Endothelial cell of umbilical vein (primary cell): ENCODE measurements at regions not wholly inside any gene's neighbourhood (a gene's known extent, or its start where the extent isn't known, plus 50 kb on each side); places are given as distances from the start of the nearest gene placed in this dataset.

Experiments
- BruUV-seq: library from RNA; stranded (reverse); fragments of 400-500 nt; replicated peaks from 2 replicates; lab custom pipeline; 2021; lab: Mats Ljungman, UMichigan
- CTCF ChIA-PET: fragments of 300-600, 350-600 bp; sonication (Branson Sonifier 250); formaldehyde crosslinking; loops from one replicate; lab custom pipeline; 2021; ENCODE audit warnings: antibody characterized with exemption, inconsistent platforms; lab: Charles Lee
- POLR2A ChIA-PET: fragments of 300-600, 350-600 bp; sonication (Branson Sonifier 250); formaldehyde crosslinking; loops from one replicate; lab custom pipeline; 2021; ENCODE audit warnings: antibody characterized with exemption, inconsistent platforms; lab: Charles Lee
- DNase-seq: peaks from one replicate; pipeline ENCODE4 v3.0.0-alpha.2; 2011; ENCODE audit warnings: low read depth, low spot score
- FAIRE-seq: peaks from 2 replicates; lab custom pipeline; 2011; peaks lifted over from hg19 to GRCh38; lab: Jason Lieb, UNC
- H2AFZ ChIP-seq: 2 replicates; pipeline ENCODE4 v1.6.0; 2012; ENCODE audit warnings: low read depth, low read length, control low read depth, inconsistent platforms
- H3K27ac ChIP-seq: 2 replicates; pipeline ENCODE4 v1.5.1; 2011; ENCODE audit warnings: low read depth, mild to moderate bottlenecking, control low read depth, low read length, moderate library complexity; ENCODE audit not compliant: insufficient read depth
- H3K27me3 ChIP-seq, 2 experiments: 2 replicates each; pipeline versions ENCODE4 v1.6.0 to v1.6.1; 2011; ENCODE audit warnings: low read length in 2 of 2, mixed read lengths in 1 of 2; ENCODE audit not compliant: control insufficient read depth in 2 of 2, insufficient read depth in 2 of 2
- H3K36me3 ChIP-seq, 2 experiments: 2 replicates in 1 of 2; 3 replicates in 1 of 2; pipeline ENCODE4 v1.5.1; 2011; ENCODE audit warnings: low read length in 2 of 2, mild to moderate bottlenecking in 1 of 2, moderate library complexity in 1 of 2; ENCODE audit not compliant: control insufficient read depth in 2 of 2, insufficient read depth in 2 of 2; ENCODE audit errors: extremely low read depth in 1 of 2
- H3K4me1 ChIP-seq: 3 replicates; pipeline ENCODE4 v1.5.1; 2011; ENCODE audit warnings: mild to moderate bottlenecking, low read length; ENCODE audit not compliant: control insufficient read depth, insufficient read depth; ENCODE audit errors: extremely low read depth
- H3K4me2 ChIP-seq: 2 replicates; pipeline ENCODE4 v1.6.1; 2011; ENCODE audit warnings: low read length, control low read depth, mixed read lengths; ENCODE audit not compliant: insufficient read depth
- H3K4me3 ChIP-seq, 3 experiments: fragments of 200-600 bp in 1 of 3; sonication (generic), shearing (Covaris generic) in 1 of 3; replicated peaks in 1 of 3; 2 replicates each; pipeline ENCODE4 v1.5.1; 2011 to 2016; ENCODE audit warnings: control low read depth in 3 of 3, low read length in 3 of 3, mild to moderate bottlenecking in 2 of 3, inconsistent platforms in 1 of 3, low read depth in 1 of 3, moderate library complexity in 1 of 3; ENCODE audit not compliant: insufficient read depth in 1 of 3
- H3K79me2 ChIP-seq: 2 replicates; pipeline ENCODE4 v1.6.0; 2012; ENCODE audit warnings: low read length, inconsistent platforms; ENCODE audit not compliant: control insufficient read depth, insufficient read depth
- H3K9ac ChIP-seq: replicated peaks from 2 replicates; pipeline ENCODE3; 2011; ENCODE audit warnings: low read length, control low read depth; ENCODE audit not compliant: insufficient read depth; ENCODE audit errors: extremely low read depth
- H3K9me1 ChIP-seq: replicated peaks from 3 replicates; pipeline ENCODE4 v1.6.0; 2011; ENCODE audit warnings: mild to moderate bottlenecking, low read length; ENCODE audit not compliant: control insufficient read depth, insufficient read depth; ENCODE audit errors: extremely low read depth
- H3K9me3 ChIP-seq: replicated peaks from 2 replicates; pipeline ENCODE4 v1.5.1; 2012; ENCODE audit warnings: low read length, inconsistent platforms; ENCODE audit not compliant: control insufficient read depth, insufficient read depth
- H4K20me1 ChIP-seq: replicated peaks from 2 replicates; pipeline ENCODE3; 2011; ENCODE audit warnings: mild to moderate bottlenecking, low read length; ENCODE audit not compliant: control insufficient read depth, insufficient read depth; ENCODE audit errors: extremely low read depth
- CTCF ChIP-seq, 2 donors: IDR thresholded peaks; 1 replicate in 1 of 2; 2 replicates in 1 of 2; pipeline ENCODE4 v1.5.1; 2011; ENCODE audit warnings: low read length in 2 of 2, mild to moderate bottlenecking in 2 of 2, moderate library complexity in 2 of 2, control low read depth in 1 of 2, inconsistent platforms in 1 of 2, low read depth in 1 of 2; ENCODE audit not compliant: insufficient read depth in 1 of 2; ENCODE audit errors: extremely low read depth in 1 of 2
- EZH2 ChIP-seq: IDR thresholded peaks from 2 replicates; pipeline ENCODE4 v1.6.1; 2012; ENCODE audit warnings: borderline replicate concordance, low read depth, mild to moderate bottlenecking, moderate library complexity, low read length, inconsistent platforms; ENCODE audit not compliant: severe bottlenecking
- FOS ChIP-seq: IDR thresholded peaks from 2 replicates; pipeline ENCODE4 v1.6.1; 2011; ENCODE audit warnings: mild to moderate bottlenecking, low read length, moderate library complexity, borderline replicate concordance; ENCODE audit not compliant: insufficient read depth
- GATA2 ChIP-seq: IDR thresholded peaks from 2 replicates; pipeline ENCODE4 v1.7.0; 2011; ENCODE audit warnings: low read depth, mild to moderate bottlenecking, moderate library complexity, mixed read lengths, low read length; ENCODE audit not compliant: insufficient read length, insufficient read depth
- JUN ChIP-seq: IDR thresholded peaks from 2 replicates; pipeline ENCODE4 v1.6.1; 2011; ENCODE audit warnings: borderline replicate concordance, low read depth; ENCODE audit not compliant: insufficient read length, insufficient read depth
- MAX ChIP-seq: IDR thresholded peaks from 2 replicates; pipeline ENCODE4 v1.6.1; 2011; ENCODE audit not compliant: insufficient read depth, insufficient read length
- MYC ChIP-seq: IDR thresholded peaks from one replicate; pipeline ENCODE4 v1.6.1; 2011; ENCODE audit warnings: mild to moderate bottlenecking, low read depth, low read length
- POLR2A ChIP-seq: IDR thresholded peaks from 2 replicates; pipeline ENCODE4 v1.6.1; 2012; ENCODE audit warnings: low read depth, mild to moderate bottlenecking, control low read depth, low read length
- POLR2AphosphoS5 ChIP-seq: IDR thresholded peaks from 2 replicates; pipeline ENCODE4 v1.6.1; 2012; ENCODE audit warnings: low read depth, mild to moderate bottlenecking, control low read depth, low read length, moderate library complexity; ENCODE audit not compliant: insufficient read depth
- dilution Hi-C: fragments of 300-500 bp; cut with MboI; formaldehyde crosslinking; loops from one replicate; pipeline ENCODE4 v1.15.0; 2019; ENCODE audit warnings: low sequenced_read_pairs; ENCODE audit not compliant: extremely low pct_ligation_motif_present
- intact Hi-C: fragments of 100-400 bp; cut with micrococcal nuclease; formaldehyde crosslinking; loops from one replicate; pipeline ENCODE4 v1.10.0; 2022

GRCh38 chr4:99749445-99750391 is 66.9 kb upstream of the DAPP1 start:
- no peak for DNase-seq
- Histone ChIP-seq H3K27ac (no peak overlapping the region), H3K79me2 (no peaks in the 10 kb centered on the region), H3K27me3 (no peaks in the 10 kb centered on the region), H3K9me1 (no peaks in the 10 kb centered on the region), H3K4me2 (no peak overlapping the region), H3K4me1 (no peaks in the 10 kb centered on the region), H2AFZ (no peak overlapping the region), H3K4me3 (no peak overlapping the region), H3K9me3 (no peaks in the 10 kb centered on the region), H4K20me1 (no peaks in the 10 kb centered on the region), H3K36me3 (no peaks in the 10 kb centered on the region), H3K9ac (no peak overlapping the region)
- CTCF ChIA-PET = no interaction called here
- FAIRE-seq = no peak
- POLR2A ChIA-PET = interaction anchor here (0.5 kb wide), 1 partner anchor 10 kb away, joined by 4 read pairs; no protein-coding TSS in a partner anchor
- TF ChIP-seq POLR2AphosphoS5 = no peak
- BruUV-seq = no TSS peak
- intact Hi-C loops (no loop called here), dilution Hi-C loops (no loop called here)

GRCh38 chr4:99746443-99746842 is 70.2 kb upstream of the DAPP1 start:
- no peaks in the 10 kb centered on the region for H4K20me1 ChIP-seq
- H3K9ac ChIP-seq = no peak overlapping the region
- no peaks in the 10 kb centered on the region for H3K36me3 ChIP-seq
- H3K9me3 ChIP-seq = no peaks in the 10 kb centered on the region
- no peaks in the 10 kb centered on the region for H3K9me1 ChIP-seq
- no peaks in the 10 kb centered on the region for H3K79me2 ChIP-seq
- H3K27me3 ChIP-seq = no peaks in the 10 kb centered on the region
- no peak overlapping the region for H3K4me3 ChIP-seq
- dilution Hi-C loops (no loop called here), intact Hi-C loops (no loop called here)
- H3K4me2 ChIP-seq = no peak overlapping the region
- ChIA-PET CTCF (no interaction called here), POLR2A (no interaction called here)
- H3K27ac ChIP-seq = no peak overlapping the region
- H3K4me1 ChIP-seq = no peaks in the 10 kb centered on the region
- FAIRE-seq (no peak), DNase-seq (no peak)
- BruUV-seq = no TSS peak
- no peak for TF ChIP-seq GATA2
- TF ChIP-seq CTCF (IDR thresholded peaks at IDR 0.05; ENCODE audit: extremely low read depth in 1 of 2, insufficient read depth in 1 of 2, low read depth in 1 of 2, low read length in 2 of 2) = no peak
- no peak for TF ChIP-seq MYC
- no peak for TF ChIP-seq POLR2AphosphoS5
- TF ChIP-seq EZH2 = no peak
- no peak for TF ChIP-seq JUN
- TF ChIP-seq POLR2A = no peak
- no peak for TF ChIP-seq MAX
- no peak for TF ChIP-seq FOS
- H2AFZ ChIP-seq = no peak overlapping the region
